ENCODE measurements at regions not wholly inside any gene's neighbourhood (a gene's known extent, or its start where the extent isn't known, plus 50 kb on each side); places are given as distances from the start of the nearest gene placed in this dataset.

DNA sequence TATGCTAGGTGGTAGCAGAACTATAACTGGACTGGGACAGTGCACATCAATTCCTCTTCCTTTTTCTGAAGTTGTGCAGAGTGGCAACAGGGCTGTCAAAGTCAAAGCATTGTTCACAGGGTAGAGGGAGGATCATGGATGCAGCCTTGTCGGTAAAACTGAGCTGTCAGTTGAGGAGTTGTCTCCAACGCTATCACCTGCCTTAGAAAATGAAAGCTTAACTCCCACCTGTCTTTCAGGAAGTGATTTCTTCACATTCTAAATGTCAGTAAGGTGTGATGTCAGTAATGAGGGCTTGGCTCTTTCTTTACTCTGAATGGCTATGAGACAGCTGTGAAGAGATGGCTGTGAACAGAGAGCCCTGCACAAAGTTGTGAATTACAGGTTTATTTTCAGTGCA is 66.4 kb upstream of the BANK1 start:
- TF ChIP-seq POLR2A (IDR thresholded peaks at IDR 0.05): no peak
- TF ChIP-seq, protein P1, sequence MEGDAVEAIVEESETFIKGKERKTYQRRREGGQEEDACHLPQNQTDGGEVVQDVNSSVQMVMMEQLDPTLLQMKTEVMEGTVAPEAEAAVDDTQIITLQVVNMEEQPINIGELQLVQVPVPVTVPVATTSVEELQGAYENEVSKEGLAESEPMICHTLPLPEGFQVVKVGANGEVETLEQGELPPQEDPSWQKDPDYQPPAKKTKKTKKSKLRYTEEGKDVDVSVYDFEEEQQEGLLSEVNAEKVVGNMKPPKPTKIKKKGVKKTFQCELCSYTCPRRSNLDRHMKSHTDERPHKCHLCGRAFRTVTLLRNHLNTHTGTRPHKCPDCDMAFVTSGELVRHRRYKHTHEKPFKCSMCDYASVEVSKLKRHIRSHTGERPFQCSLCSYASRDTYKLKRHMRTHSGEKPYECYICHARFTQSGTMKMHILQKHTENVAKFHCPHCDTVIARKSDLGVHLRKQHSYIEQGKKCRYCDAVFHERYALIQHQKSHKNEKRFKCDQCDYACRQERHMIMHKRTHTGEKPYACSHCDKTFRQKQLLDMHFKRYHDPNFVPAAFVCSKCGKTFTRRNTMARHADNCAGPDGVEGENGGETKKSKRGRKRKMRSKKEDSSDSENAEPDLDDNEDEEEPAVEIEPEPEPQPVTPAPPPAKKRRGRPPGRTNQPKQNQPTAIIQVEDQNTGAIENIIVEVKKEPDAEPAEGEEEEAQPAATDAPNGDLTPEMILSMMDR (IDR thresholded peaks at IDR 0.05): no peak

All from testis (tissue), 2 donors.